Hepatocyte (in vitro differentiated cells): ENCODE measurements at regions not wholly inside any gene's neighbourhood (a gene's known extent, or its start where the extent isn't known, plus 50 kb on each side); places are given as distances from the start of the nearest gene placed in this dataset.

Experiments used
- DNase-seq: peaks from one replicate; pipeline ENCODE4 v3.0.0-alpha.2; 2016; ENCODE audit warnings: low spot score
- H2AFZ ChIP-seq: fragments of 200-600 bp; sonication (generic); 2 replicates; pipeline ENCODE4 v1.6.0; 2016; ENCODE audit warnings: antibody characterized with exemption, mild to moderate bottlenecking
- H3K27ac ChIP-seq: fragments of 200-600 bp; sonication (generic); 2 replicates; pipeline ENCODE4 v1.5.1; 2016; ENCODE audit warnings: mild to moderate bottlenecking
- H3K27me3 ChIP-seq: fragments of 200-600 bp; sonication (generic); 2 replicates; pipeline ENCODE4 v1.6.1; 2016
- H3K36me3 ChIP-seq: fragments of 200-600 bp; sonication (generic); replicated peaks from 2 replicates; pipeline ENCODE4 v1.5.1; 2016; ENCODE audit warnings: low read depth; ENCODE audit not compliant: insufficient read depth
- H3K4me1 ChIP-seq: fragments of 200-600 bp; sonication (generic); 2 replicates; pipeline ENCODE4 v1.5.1; 2016; ENCODE audit warnings: mild to moderate bottlenecking, moderate library complexity; ENCODE audit not compliant: insufficient read depth
- H3K4me2 ChIP-seq: fragments of 200-600 bp; sonication (generic); 2 replicates; pipeline ENCODE4 v1.6.0; 2016
- H3K4me3 ChIP-seq: fragments of 200-600 bp; sonication (generic); 2 replicates; pipeline ENCODE4 v1.5.1; 2016; ENCODE audit warnings: mild to moderate bottlenecking
- H3K79me2 ChIP-seq: fragments of 200-600 bp; sonication (generic); 2 replicates; pipeline ENCODE4 v1.6.0; 2017; ENCODE audit warnings: mild to moderate bottlenecking
- H3K9me2 ChIP-seq: fragments of 200-600 bp; sonication (generic); replicated peaks from 2 replicates; pipeline ENCODE4 v1.6.0; 2017; ENCODE audit warnings: mild to moderate bottlenecking; ENCODE audit not compliant: insufficient read depth
- H3K9me3 ChIP-seq: fragments of 200-600 bp; sonication (generic); 2 replicates; pipeline ENCODE4 v1.5.1; 2016; ENCODE audit warnings: low read depth, mild to moderate bottlenecking
- H4K20me1 ChIP-seq: fragments of 200-600 bp; sonication (generic); 2 replicates; pipeline ENCODE4 v1.6.0; 2016; ENCODE audit warnings: mild to moderate bottlenecking; ENCODE audit not compliant: insufficient read depth, poor library complexity, severe bottlenecking
- EZH2 ChIP-seq: fragments of 200-600 bp; sonication (generic); IDR thresholded peaks from 2 replicates; pipeline ENCODE4 v1.6.1; 2016; ENCODE audit warnings: antibody characterized with exemption, mild to moderate bottlenecking, borderline replicate concordance
- EZH2phosphoT487 ChIP-seq: fragments of 200-600 bp; sonication (generic); IDR thresholded peaks from one replicate; pipeline ENCODE4 v1.6.1; 2018; ENCODE audit warnings: antibody characterized with exemption, mild to moderate bottlenecking, low read depth, moderate library complexity; ENCODE audit not compliant: unreplicated experiment, severe bottlenecking
- WGBS: methylation state at CpG from one replicate; pipeline ENCODE4 v1.1.6; 2016; ENCODE audit warnings: low lambda C conversion rate; ENCODE audit errors: missing lambda C conversion rate; 5-methylcytosine and 5-hydroxymethylcytosine counted together
- TF ChIP-seq, protein P1 (sequence below): fragments of 200-600 bp; sonication (generic); IDR thresholded peaks from 2 replicates; pipeline ENCODE4 v1.5.1; 2016; ENCODE audit warnings: antibody characterized with exemption, mild to moderate bottlenecking; ENCODE audit not compliant: poor library complexity

GRCh38 chr1:30095451-30096025 lies 627.8 kb downstream of the MATN1 start:
- no peaks in the 10 kb centered on the region for H3K9me2 ChIP-seq
- H4K20me1 ChIP-seq = no peaks in the 10 kb centered on the region
- H3K36me3 ChIP-seq = no peaks in the 10 kb centered on the region
- 88% methylated on average over 9 of the region's 9 CpGs for WGBS
- TF ChIP-seq, protein P1, sequence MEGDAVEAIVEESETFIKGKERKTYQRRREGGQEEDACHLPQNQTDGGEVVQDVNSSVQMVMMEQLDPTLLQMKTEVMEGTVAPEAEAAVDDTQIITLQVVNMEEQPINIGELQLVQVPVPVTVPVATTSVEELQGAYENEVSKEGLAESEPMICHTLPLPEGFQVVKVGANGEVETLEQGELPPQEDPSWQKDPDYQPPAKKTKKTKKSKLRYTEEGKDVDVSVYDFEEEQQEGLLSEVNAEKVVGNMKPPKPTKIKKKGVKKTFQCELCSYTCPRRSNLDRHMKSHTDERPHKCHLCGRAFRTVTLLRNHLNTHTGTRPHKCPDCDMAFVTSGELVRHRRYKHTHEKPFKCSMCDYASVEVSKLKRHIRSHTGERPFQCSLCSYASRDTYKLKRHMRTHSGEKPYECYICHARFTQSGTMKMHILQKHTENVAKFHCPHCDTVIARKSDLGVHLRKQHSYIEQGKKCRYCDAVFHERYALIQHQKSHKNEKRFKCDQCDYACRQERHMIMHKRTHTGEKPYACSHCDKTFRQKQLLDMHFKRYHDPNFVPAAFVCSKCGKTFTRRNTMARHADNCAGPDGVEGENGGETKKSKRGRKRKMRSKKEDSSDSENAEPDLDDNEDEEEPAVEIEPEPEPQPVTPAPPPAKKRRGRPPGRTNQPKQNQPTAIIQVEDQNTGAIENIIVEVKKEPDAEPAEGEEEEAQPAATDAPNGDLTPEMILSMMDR = no peak
- no peak for TF ChIP-seq EZH2phosphoT487
- TF ChIP-seq EZH2 = no peak
- no peaks in the 10 kb centered on the region for H3K9me3 ChIP-seq
- H2AFZ ChIP-seq = no peak overlapping the region
- no peak overlapping the region for H3K4me3 ChIP-seq
- H3K4me1 ChIP-seq = no peaks in the 10 kb centered on the region
- H3K4me2 ChIP-seq = no peak overlapping the region
- peaks cover 12% of the 10 kb centered on the region for H3K27me3 ChIP-seq
- H3K27ac ChIP-seq = no peak overlapping the region
- no peak for DNase-seq
- no peaks in the 10 kb centered on the region for H3K79me2 ChIP-seq

DNA sequence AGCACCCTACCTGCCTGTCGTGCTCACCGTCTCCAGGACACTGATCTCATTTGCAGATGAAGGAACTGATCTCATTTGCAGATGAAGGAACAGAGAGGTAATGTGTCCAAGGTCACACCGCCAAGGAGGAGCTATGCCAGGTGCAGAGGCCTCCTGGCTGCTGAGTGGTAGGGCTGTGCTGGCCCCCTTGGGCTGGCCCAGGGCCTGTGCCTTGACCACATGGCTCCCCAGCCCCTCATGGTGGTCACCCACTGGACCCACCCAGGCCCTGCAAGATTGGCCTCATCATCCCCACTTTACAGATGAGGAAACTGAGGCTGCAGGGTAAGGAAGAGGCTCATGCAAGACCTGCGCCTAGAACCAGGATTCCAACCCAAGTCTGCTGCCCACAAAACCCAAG lies 628.3 kb downstream of the MATN1 start:
- Histone ChIP-seq H3K27ac (no peak overlapping the region), H3K4me3 (no peak overlapping the region), H3K4me1 (no peaks in the 10 kb centered on the region), H3K79me2 (no peaks in the 10 kb centered on the region), H2AFZ (no peak overlapping the region), H3K9me2 (no peaks in the 10 kb centered on the region), H3K9me3 (no peaks in the 10 kb centered on the region), H4K20me1 (no peaks in the 10 kb centered on the region), H3K4me2 (no peak overlapping the region), H3K27me3 (peaks cover 12% of the 10 kb centered on the region), H3K36me3 (no peaks in the 10 kb centered on the region)
- TF ChIP-seq EZH2phosphoT487 (no peak), EZH2 (no peak)
- TF ChIP-seq, protein P1 = no peak
- 95% methylated on average over 4 of the region's 4 CpGs for WGBS
- DNase-seq = no peak

- no peaks in the 10 kb centered on the region for H3K36me3 ChIP-seq
- WGBS = 79% methylated on average over 12 of the region's 12 CpGs
- TF ChIP-seq, protein P1 = no peak
- no peak for TF ChIP-seq EZH2
- TF ChIP-seq EZH2phosphoT487 = no peak
These were observed 631.1 kb downstream of the MATN1 start for GRCh38 chr1:30092051-30092858.

More at GRCh38 chr1:30092051-30092858, 631.1 kb downstream of the MATN1 start:
- Histone ChIP-seq H3K27ac (no peak overlapping the region), H3K4me2 (no peak overlapping the region), H3K4me1 (no peaks in the 10 kb centered on the region), H3K9me3 (no peaks in the 10 kb centered on the region), H3K27me3 (peaks cover 12% of the 10 kb centered on the region), H4K20me1 (no peaks in the 10 kb centered on the region), H3K9me2 (no peaks in the 10 kb centered on the region), H3K79me2 (no peaks in the 10 kb centered on the region), H3K4me3 (no peak overlapping the region), H2AFZ (no peak overlapping the region)
- no peak for DNase-seq
